A673 (cell line): ENCODE measurements at regions not wholly inside any gene's neighbourhood (a gene's known extent, or its start where the extent isn't known, plus 50 kb on each side); places are given as distances from the start of the nearest gene placed in this dataset.

Experiments
- BruUV-seq: library from RNA; stranded (reverse); fragments of 400-500 nt; replicated peaks from 2 replicates; lab custom pipeline; 2021; lab: Mats Ljungman, UMichigan
- CTCF ChIA-PET: fragments of 300-600 bp; sonication (Branson Sonifier 250); formaldehyde crosslinking; loops from one replicate; lab custom pipeline; 2022; ENCODE audit warnings: antibody characterized with exemption; lab: Charles Lee
- POLR2A ChIA-PET: fragments of 300-600 bp; sonication (Branson Sonifier 250); formaldehyde crosslinking; loops from one replicate; lab custom pipeline; 2022; ENCODE audit warnings: antibody characterized with exemption; ENCODE audit not compliant: low non-redundant PET; lab: Charles Lee
- DNase-seq: peaks from one replicate; pipeline ENCODE4 v3.0.0-alpha.2; 2015; ENCODE audit warnings: low spot score
- H3K27ac ChIP-seq: fragments of 200-600 bp; sonication (generic); 2 replicates; pipeline ENCODE4 v1.5.1; 2016; ENCODE audit warnings: mixed run types, low read depth, mild to moderate bottlenecking, mixed read lengths, antibody characterized with exemption, low read length; ENCODE audit not compliant: poor library complexity, severe bottlenecking
- H3K27me3 ChIP-seq: fragments of 200-600 bp; sonication (generic); replicated peaks from 2 replicates; pipeline ENCODE4 v1.6.1; 2017; ENCODE audit warnings: mixed run types, low read depth, mild to moderate bottlenecking, mixed read lengths, antibody characterized with exemption, low read length; ENCODE audit not compliant: insufficient read depth, poor library complexity
- H3K36me3 ChIP-seq: fragments of 200-600 bp; sonication (generic); 2 replicates; pipeline ENCODE4 v1.6.1; 2016; ENCODE audit warnings: mixed run types, mild to moderate bottlenecking, mixed read lengths, antibody characterized with exemption, low read length; ENCODE audit not compliant: insufficient read depth, poor library complexity, severe bottlenecking
- H3K4me1 ChIP-seq: fragments of 200-600 bp; sonication (generic); 2 replicates; pipeline ENCODE4 v1.6.1; 2017; ENCODE audit warnings: mixed run types, mild to moderate bottlenecking, mixed read lengths, antibody characterized with exemption, low read length; ENCODE audit not compliant: insufficient read depth, poor library complexity, severe bottlenecking
- H3K4me3 ChIP-seq: fragments of 200-600 bp; sonication (generic); 2 replicates; pipeline ENCODE4 v1.5.1; 2016; ENCODE audit warnings: low read depth, mixed run types, mild to moderate bottlenecking, mixed read lengths, low read length; ENCODE audit not compliant: poor library complexity, severe bottlenecking
- H3K9me3 ChIP-seq: fragments of 200-600 bp; sonication (generic); 2 replicates; pipeline ENCODE4 v1.6.1; 2016; ENCODE audit warnings: mixed run types, low read depth, mild to moderate bottlenecking, mixed read lengths, antibody characterized with exemption, low read length; ENCODE audit not compliant: poor library complexity, severe bottlenecking
- EZH2 ChIP-seq: fragments of 200-600 bp; sonication (generic); IDR thresholded peaks from 2 replicates; pipeline ENCODE4 v1.6.1; 2017; ENCODE audit warnings: borderline replicate concordance, low read depth, mild to moderate bottlenecking, mixed read lengths, antibody characterized with exemption, low read length; ENCODE audit not compliant: poor library complexity, severe bottlenecking
- intact Hi-C: fragments of 100-400 bp; cut with micrococcal nuclease; formaldehyde crosslinking; loops from one replicate; pipeline ENCODE4 v1.10.0; 2022; ENCODE audit not compliant: unreplicated experiment
- TF ChIP-seq, protein P1 (sequence below): fragments of 300-800, 200-600 bp; sonication (generic); conservative IDR thresholded peaks from 2 replicates; pipeline ENCODE4 v1.5.1; 2017; ENCODE audit warnings: low read depth, mild to moderate bottlenecking, antibody characterized with exemption, low read length, moderate library complexity, mixed read lengths

- Histone ChIP-seq H3K36me3 (no peaks in the 10 kb centered on the region), H3K27me3 (no peaks in the 10 kb centered on the region), H3K27ac (no peak overlapping the region), H3K4me3 (no peak overlapping the region), H3K4me1 (no peaks in the 10 kb centered on the region), H3K9me3 (peaks cover 5% of the 10 kb centered on the region)
- no TSS peak for BruUV-seq
- ChIA-PET CTCF (no interaction called here), POLR2A (no interaction called here)
- no peak for DNase-seq
- intact Hi-C loops = no loop called here
- no peak for TF ChIP-seq EZH2
- TF ChIP-seq, protein P1, sequence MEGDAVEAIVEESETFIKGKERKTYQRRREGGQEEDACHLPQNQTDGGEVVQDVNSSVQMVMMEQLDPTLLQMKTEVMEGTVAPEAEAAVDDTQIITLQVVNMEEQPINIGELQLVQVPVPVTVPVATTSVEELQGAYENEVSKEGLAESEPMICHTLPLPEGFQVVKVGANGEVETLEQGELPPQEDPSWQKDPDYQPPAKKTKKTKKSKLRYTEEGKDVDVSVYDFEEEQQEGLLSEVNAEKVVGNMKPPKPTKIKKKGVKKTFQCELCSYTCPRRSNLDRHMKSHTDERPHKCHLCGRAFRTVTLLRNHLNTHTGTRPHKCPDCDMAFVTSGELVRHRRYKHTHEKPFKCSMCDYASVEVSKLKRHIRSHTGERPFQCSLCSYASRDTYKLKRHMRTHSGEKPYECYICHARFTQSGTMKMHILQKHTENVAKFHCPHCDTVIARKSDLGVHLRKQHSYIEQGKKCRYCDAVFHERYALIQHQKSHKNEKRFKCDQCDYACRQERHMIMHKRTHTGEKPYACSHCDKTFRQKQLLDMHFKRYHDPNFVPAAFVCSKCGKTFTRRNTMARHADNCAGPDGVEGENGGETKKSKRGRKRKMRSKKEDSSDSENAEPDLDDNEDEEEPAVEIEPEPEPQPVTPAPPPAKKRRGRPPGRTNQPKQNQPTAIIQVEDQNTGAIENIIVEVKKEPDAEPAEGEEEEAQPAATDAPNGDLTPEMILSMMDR = no peak
Observed at GRCh38 chr12:124663206-124663605, 95.8 kb upstream of the NCOR2 start.

DNA sequence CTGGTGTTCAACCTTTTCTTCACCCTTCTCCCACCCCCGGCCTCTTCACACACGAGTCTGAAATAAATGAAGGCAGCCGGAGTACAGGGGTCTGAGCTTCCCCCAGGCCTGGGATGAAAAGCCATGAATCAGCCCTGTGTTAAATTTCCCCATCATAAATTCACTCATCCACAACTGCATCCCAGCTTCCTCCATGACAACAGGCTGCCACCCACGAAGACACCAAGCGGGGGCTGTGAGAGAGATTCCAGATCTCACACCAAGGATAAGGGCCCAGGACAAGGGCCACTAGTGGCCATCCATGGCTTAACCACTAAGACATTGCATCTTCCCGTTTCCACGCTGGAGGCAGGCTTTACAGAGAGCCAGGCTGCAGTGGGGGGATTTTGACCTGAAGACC lies 93.9 kb upstream of the NCOR2 start:
- no peak for TF ChIP-seq EZH2
- TF ChIP-seq, protein P1 = no peak
- H3K36me3 ChIP-seq = no peaks in the 10 kb centered on the region
- no peak for DNase-seq
- H3K4me1 ChIP-seq = no peaks in the 10 kb centered on the region
- intact Hi-C loops = no loop called here
- no peaks in the 10 kb centered on the region for H3K27me3 ChIP-seq
- H3K4me3 ChIP-seq = no peak overlapping the region
- ChIA-PET POLR2A (no interaction called here), CTCF (no interaction called here)
- H3K27ac ChIP-seq = no peak overlapping the region
- peaks cover under 1% of the 10 kb centered on the region for H3K9me3 ChIP-seq
- no TSS peak for BruUV-seq

GRCh38 chr12:124660851-124661250 lies 93.4 kb upstream of the NCOR2 start:
- BruUV-seq = no TSS peak
- POLR2A ChIA-PET = no interaction called here
- TF ChIP-seq, protein P1 = no peak
- TF ChIP-seq EZH2 = no peak
- Histone ChIP-seq H3K4me1 (peaks cover 2% of the 10 kb centered on the region), H3K27ac (no peak overlapping the region), H3K4me3 (no peak overlapping the region), H3K36me3 (no peaks in the 10 kb centered on the region), H3K9me3 (no peaks in the 10 kb centered on the region), H3K27me3 (no peaks in the 10 kb centered on the region)
- CTCF ChIA-PET = no interaction called here
- DNase-seq = no peak
- intact Hi-C loops = no loop called here
